Activated CD8-positive, alpha-beta memory T cell treated with anti-CD3 and anti-CD28 coated beads, Interleukin-2, amount 10 ng/mL, durations not matched to agents 7 days and 5 days (primary cell): ENCODE measurements at regions not wholly inside any gene's neighbourhood (a gene's known extent, or its start where the extent isn't known, plus 50 kb on each side); places are given as distances from the start of the nearest gene placed in this dataset.

ENCODE experiments used
- ATAC-seq: fragments of 150-1000 bp; cut with Tn5 transposase; one replicate; pipeline ENCODE4 v1.10.0; 2021; ENCODE audit warnings: moderate library complexity
- CTCF ChIA-PET: fragments of 350-600 bp; sonication (Branson Sonifier 250); formaldehyde crosslinking; loops from one replicate; lab custom pipeline; 2021; ENCODE audit warnings: antibody characterized with exemption; lab: Charles Lee
- DNase-seq: peaks from one replicate; pipeline ENCODE4 v3.0.0-alpha.2; 2020
- H3K27ac Mint-ChIP-seq: one replicate; pipeline ENCODE4 v1.8.0; 2021; ENCODE audit warnings: mild to moderate bottlenecking, mixed read lengths
- H3K27me3 Mint-ChIP-seq: one replicate; pipeline ENCODE4 v1.8.0; 2021; ENCODE audit warnings: mixed read lengths
- H3K36me3 Mint-ChIP-seq: one replicate; pipeline ENCODE4 v1.8.0; 2021; ENCODE audit warnings: mild to moderate bottlenecking, mixed read lengths
- H3K4me1 Mint-ChIP-seq: one replicate; pipeline ENCODE4 v1.8.0; 2021; ENCODE audit warnings: mixed read lengths
- H3K4me3 Mint-ChIP-seq: one replicate; pipeline ENCODE4 v1.8.0; 2021; ENCODE audit warnings: mild to moderate bottlenecking, moderate library complexity, mixed read lengths
- H3K9me3 Mint-ChIP-seq: one replicate; pipeline ENCODE4 v1.8.0; 2022; ENCODE audit warnings: low read depth, mixed read lengths

DNA sequence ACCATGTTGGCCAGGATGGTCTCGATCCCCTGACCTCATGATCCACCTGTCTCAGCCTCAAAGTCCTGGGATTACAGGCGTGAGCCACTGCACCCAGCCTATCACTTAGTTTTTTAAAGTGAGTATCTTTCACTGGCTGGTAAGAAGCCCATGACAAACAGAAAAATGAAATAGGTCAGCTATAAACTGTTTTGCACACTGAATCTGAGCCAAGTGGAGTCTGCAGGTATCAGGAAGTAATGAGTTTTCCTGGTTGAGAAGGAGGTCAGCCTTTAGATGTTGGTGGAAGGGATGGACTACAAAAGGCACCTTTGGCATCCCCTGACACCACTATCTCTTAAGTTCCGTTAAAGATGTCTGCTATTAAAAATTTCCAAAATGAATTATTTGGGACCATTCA, 345.1 kb downstream of the AASDHPPT start:
- no peak overlapping the region for H3K27ac Mint-ChIP-seq
- H3K36me3 Mint-ChIP-seq, result no peaks in the 10 kb centered on the region
- H3K4me3 Mint-ChIP-seq, result no peak overlapping the region
- no peaks in the 10 kb centered on the region for H3K4me1 Mint-ChIP-seq
- DNase-seq (no peak), ATAC-seq (no peak)
- CTCF ChIA-PET, result no interaction called here
- peaks cover 3% of the 10 kb centered on the region for H3K9me3 Mint-ChIP-seq
- H3K27me3 Mint-ChIP-seq, result no peaks in the 10 kb centered on the region

DNA sequence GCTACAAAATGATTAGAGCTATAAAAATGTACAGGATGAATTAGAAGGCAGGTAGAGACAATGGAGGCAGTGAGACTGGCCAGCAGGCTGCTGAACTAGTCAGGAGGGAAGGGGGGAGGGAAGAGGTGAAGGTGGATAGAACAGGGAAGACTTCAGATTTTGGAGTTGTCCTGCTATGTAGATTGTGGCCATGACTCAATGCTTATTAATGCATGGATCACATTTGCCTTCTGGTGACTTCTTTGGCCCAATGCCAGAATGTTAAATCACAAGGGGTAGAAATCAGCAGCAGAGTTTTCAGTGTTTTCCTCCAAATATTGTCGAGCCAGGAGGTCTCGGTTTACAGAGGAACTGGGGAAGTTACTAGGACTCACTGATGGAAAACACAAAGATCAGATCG, 346.6 kb downstream of the AASDHPPT start:
- no peaks in the 10 kb centered on the region for H3K36me3 Mint-ChIP-seq
- H3K4me3 Mint-ChIP-seq, result no peak overlapping the region
- DNase-seq (no peak), ATAC-seq (no peak)
- H3K27me3 Mint-ChIP-seq, result no peaks in the 10 kb centered on the region
- peaks cover 3% of the 10 kb centered on the region for H3K9me3 Mint-ChIP-seq
- no peaks in the 10 kb centered on the region for H3K4me1 Mint-ChIP-seq
- no peak overlapping the region for H3K27ac Mint-ChIP-seq
- CTCF ChIA-PET, result no interaction called here

DNA sequence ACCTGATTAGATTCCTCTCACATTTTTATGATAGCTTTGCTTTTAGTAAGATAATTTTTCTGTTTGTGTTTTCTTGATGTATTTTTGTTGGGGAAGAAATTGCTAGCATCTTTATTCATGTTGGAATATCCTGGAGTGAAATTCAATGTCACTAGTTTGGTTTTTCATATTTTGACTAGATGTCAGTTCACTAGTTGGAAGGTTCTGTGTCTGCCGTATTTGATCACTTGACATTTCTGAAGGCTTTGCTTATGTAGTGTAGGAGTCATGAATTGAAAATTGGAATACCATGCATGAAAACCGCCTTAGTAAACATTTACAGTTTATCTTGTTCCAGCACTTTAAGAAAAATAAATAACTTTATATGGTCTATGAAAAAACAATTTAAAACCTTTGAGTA, 348.4 kb downstream of the AASDHPPT start:
- no peak overlapping the region for H3K27ac Mint-ChIP-seq
- DNase-seq, result no peak
- peaks cover 3% of the 10 kb centered on the region for H3K9me3 Mint-ChIP-seq
- H3K4me3 Mint-ChIP-seq, result no peak overlapping the region
- CTCF ChIA-PET, result no interaction called here
- no peak for ATAC-seq
- H3K27me3 Mint-ChIP-seq, result no peaks in the 10 kb centered on the region
- no peaks in the 10 kb centered on the region for H3K4me1 Mint-ChIP-seq
- H3K36me3 Mint-ChIP-seq, result no peaks in the 10 kb centered on the region

DNA sequence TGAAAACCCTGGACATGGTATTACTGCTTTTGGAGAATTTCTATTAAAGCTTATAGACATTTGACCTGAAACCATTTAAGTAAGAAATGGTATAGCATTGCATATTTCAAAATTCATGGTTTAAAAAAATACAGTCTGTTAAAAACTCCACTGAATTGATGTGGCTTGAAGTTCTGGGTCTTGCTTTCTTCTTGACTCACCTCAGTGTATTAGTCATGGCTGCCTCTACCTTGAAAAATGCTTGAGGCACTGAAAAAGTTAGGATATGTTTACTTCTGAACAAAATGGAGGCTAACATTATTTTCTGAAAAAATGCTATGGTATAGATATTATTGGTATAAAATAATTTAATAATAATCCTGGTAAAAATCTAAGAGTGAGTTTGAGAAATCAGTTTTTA, 349.2 kb downstream of the AASDHPPT start:
- no peak overlapping the region for H3K27ac Mint-ChIP-seq
- H3K4me3 Mint-ChIP-seq, result no peak overlapping the region
- H3K4me1 Mint-ChIP-seq, result no peaks in the 10 kb centered on the region
- H3K9me3 Mint-ChIP-seq, result peaks cover 3% of the 10 kb centered on the region
- H3K36me3 Mint-ChIP-seq, result no peaks in the 10 kb centered on the region
- H3K27me3 Mint-ChIP-seq, result no peaks in the 10 kb centered on the region
- no peak for ATAC-seq
- CTCF ChIA-PET, result no interaction called here
- no peak for DNase-seq

DNA sequence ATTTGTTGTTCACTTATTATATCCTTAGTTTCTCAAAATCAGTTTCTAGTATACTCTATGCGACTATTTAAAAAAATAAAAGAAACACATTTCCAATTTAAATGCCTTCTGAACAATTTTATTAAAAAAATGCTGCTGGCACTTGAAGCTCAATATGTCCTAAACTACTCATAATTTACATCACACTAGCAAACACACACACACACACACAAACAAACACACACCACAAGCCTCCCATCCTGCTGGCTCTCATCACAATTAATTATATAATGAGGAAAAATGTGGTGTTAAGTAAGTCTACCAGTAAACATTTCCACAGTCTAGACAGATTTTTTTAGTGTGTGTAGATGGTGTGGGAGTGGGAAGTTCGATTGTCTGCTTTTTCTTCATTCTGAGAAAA, 350.3 kb downstream of the AASDHPPT start:
- CTCF ChIA-PET, result no interaction called here

DNA sequence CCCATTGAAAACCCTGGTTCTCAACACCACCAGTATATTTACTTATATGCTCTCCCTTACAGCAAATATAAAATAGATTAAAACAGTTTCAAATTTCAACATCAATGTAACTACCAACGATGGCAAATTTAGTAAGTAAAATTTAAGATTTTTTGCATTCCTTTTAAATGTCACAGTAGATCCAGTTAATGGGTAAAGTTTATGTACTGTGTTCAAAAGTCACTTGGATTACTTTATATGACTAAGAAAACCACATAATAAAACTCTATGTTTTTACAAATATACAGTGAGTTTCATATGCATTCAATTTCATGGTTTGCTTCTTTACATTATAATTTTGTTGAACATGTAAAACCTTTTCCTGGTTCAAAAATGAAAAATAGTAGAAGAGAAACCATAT, 364.6 kb downstream of the AASDHPPT start:
- Mint-ChIP-seq H3K4me3 (no peak overlapping the region), H3K36me3 (no peaks in the 10 kb centered on the region), H3K4me1 (no peaks in the 10 kb centered on the region), H3K27me3 (no peaks in the 10 kb centered on the region), H3K27ac (no peak overlapping the region), H3K9me3 (peaks cover 2% of the 10 kb centered on the region)
- CTCF ChIA-PET, result no interaction called here
- DNase-seq (no peak), ATAC-seq (no peak)

More for the DNA sequence above, 350.3 kb downstream of the AASDHPPT start:
- peaks cover 3% of the 10 kb centered on the region for H3K9me3 Mint-ChIP-seq
- H3K4me1 Mint-ChIP-seq, result no peaks in the 10 kb centered on the region
- no peak for ATAC-seq
- H3K27ac Mint-ChIP-seq, result no peak overlapping the region
- H3K27me3 Mint-ChIP-seq, result no peaks in the 10 kb centered on the region
- H3K36me3 Mint-ChIP-seq, result no peaks in the 10 kb centered on the region
- no peak overlapping the region for H3K4me3 Mint-ChIP-seq
- DNase-seq, result no peak

DNA sequence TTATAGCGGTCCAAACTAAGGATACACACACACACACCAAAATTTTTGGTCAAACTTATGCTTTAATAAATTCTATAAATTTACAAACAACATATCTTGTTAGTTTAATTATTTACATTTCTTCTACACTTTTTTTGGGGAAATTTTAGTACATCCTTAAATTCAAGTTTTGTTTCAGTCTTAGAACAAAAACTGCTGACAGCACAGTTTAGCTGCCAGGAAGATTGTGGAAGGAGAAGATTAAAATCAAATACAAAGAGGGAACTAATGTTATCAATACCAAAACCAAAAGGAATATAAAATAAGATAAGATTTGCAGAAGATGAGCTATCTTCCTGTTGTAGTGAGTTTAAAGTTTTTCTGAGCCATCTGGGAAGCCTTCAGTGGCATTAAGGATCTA, 368.8 kb downstream of the AASDHPPT start:
- no peaks in the 10 kb centered on the region for H3K27me3 Mint-ChIP-seq
- no peak overlapping the region for H3K27ac Mint-ChIP-seq
- no peaks in the 10 kb centered on the region for H3K36me3 Mint-ChIP-seq
- DNase-seq, result no peak
- no peaks in the 10 kb centered on the region for H3K4me1 Mint-ChIP-seq
- CTCF ChIA-PET, result no interaction called here
- no peak for ATAC-seq
- H3K9me3 Mint-ChIP-seq, result peaks cover 3% of the 10 kb centered on the region
- no peak overlapping the region for H3K4me3 Mint-ChIP-seq

DNA sequence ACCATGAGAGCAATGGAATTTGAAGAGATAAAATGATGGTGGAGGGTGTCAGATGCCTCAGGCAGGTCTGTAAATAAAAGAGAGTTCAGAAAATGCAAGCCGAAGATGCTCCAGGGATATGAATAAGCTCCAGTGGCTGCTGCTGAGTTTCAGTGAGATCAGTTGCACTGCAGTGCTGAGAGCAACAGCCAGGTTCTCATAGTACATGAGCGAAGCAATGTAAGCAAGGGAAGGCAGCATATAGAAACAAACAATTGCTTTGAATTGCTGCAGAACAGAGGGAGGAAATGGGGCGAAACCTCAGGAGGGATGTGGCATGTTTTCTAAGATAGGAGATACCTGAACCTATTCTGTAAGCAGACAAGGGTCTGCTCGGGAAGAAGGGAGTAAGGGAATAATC, 369.5 kb downstream of the AASDHPPT start:
- ATAC-seq (no peak), DNase-seq (no peak)
- no peak overlapping the region for H3K4me3 Mint-ChIP-seq
- H3K4me1 Mint-ChIP-seq, result no peaks in the 10 kb centered on the region
- CTCF ChIA-PET, result no interaction called here
- H3K27me3 Mint-ChIP-seq, result no peaks in the 10 kb centered on the region
- no peaks in the 10 kb centered on the region for H3K36me3 Mint-ChIP-seq
- H3K9me3 Mint-ChIP-seq, result peaks cover 4% of the 10 kb centered on the region
- H3K27ac Mint-ChIP-seq, result no peak overlapping the region

DNA sequence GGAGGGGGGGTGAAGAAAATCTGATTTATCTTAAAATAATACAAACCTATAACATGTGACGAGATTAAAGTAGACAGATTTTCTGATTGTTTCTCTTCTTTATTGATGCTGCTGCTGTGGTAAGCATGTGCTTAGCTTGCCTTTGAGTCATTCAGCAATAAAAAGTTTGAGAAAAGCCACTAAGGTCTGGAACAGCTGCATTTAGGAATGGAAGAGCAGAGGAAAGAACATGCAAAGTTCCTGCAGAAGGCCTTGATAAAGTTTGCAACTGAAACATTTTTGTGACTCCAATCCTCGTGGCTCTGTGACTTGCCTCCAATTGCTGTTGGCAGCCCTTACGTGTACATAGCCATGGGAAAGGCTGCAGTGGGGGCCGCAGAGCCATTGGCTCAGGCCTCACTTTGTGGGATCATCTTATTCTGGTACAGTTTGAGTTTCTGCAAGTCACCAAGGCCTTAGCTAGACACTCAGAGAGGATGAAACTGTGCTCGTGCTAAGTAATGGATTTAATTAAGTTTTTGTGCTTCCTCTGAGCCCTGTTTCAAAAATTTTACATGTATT, 370.2 kb downstream of the AASDHPPT start:
- CTCF ChIA-PET, result no interaction called here
- ATAC-seq (no peak), DNase-seq (no peak)
- Mint-ChIP-seq H3K27me3 (no peaks in the 10 kb centered on the region), H3K9me3 (peaks cover 8% of the 10 kb centered on the region), H3K4me3 (no peak overlapping the region), H3K27ac (no peak overlapping the region), H3K36me3 (no peaks in the 10 kb centered on the region), H3K4me1 (no peaks in the 10 kb centered on the region)

DNA sequence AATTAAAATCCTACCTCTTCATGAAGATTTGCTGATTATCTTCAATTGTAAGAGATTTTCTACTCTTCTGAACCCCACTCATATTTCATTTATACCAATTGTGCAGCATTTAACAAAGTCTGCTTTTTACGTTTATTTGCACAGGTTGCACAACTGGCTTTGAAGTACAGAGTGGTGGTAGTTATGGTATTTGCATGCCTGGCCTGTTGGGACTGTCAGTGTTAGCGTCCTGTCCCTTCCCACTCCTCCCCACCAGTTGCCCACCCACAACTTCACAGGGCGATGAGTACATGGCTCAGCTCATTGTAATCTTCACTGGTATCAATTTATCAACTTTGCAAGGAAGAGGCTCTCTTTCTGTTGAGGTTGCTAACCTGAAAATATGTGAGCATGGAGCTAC, 372.3 kb downstream of the AASDHPPT start:
- Mint-ChIP-seq H3K4me1 (no peaks in the 10 kb centered on the region), H3K9me3 (peaks cover 8% of the 10 kb centered on the region)

DNA sequence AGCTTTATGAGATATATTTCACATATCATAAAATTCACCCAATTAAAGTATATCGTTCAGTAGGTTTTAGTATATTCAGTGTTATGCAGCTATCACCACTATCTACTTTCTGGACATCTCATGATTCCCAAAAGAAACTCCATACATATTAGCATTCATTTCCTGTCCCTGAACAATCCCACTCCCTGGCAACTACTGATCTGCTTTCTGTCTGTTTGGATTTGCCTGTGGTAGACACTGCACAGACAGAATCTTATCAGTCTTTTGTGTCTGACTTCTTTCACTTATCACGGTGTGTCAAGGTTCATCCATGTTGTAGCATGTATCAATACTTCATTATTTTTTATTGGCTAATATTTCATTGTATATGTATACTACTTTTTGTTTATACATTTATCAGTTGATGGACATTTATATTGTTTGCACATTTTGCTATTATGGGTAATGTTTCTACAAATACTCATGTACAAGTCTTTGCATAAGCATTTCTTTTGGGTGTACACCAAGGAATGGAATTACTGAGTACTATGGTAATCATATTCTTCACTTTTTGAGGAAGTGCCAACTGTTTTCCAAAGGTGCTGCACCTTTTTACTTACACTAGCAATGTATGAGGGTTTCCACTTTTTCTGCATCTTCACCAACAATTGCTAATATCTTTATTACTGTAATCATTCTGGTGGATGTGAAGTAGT, 373.9 kb downstream of the AASDHPPT start:
- Mint-ChIP-seq H3K4me1 (no peaks in the 10 kb centered on the region), H3K27me3 (no peaks in the 10 kb centered on the region), H3K36me3 (no peaks in the 10 kb centered on the region), H3K9me3 (peaks cover 8% of the 10 kb centered on the region), H3K4me3 (no peak overlapping the region), H3K27ac (no peak overlapping the region)
- no peak for DNase-seq
- ATAC-seq, result no peak
- CTCF ChIA-PET, result no interaction called here

More for the DNA sequence above, 372.3 kb downstream of the AASDHPPT start:
- Mint-ChIP-seq H3K36me3 (no peaks in the 10 kb centered on the region), H3K27ac (no peak overlapping the region), H3K27me3 (no peaks in the 10 kb centered on the region), H3K4me3 (no peak overlapping the region)
- CTCF ChIA-PET, result no interaction called here
- DNase-seq (no peak), ATAC-seq (no peak)

DNA sequence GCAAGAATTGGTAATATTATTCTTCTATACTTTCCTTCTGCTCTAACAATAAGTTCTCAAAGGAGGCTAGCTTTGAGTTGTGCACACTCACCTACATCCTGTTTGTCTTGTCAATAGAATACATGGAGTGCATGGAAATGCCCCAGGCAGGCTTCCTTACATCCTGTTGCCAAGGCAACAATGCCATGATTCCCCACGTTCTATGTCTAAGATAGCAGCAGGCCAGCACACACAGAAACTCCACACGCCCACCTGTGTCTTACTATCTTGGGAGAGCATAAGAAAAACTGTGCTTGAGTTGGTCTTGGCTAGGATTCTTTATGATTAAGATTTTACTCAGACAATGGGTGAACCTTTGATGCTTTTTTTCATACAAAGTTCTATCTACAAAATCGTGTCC, 379.2 kb downstream of the AASDHPPT start:
- H3K27ac Mint-ChIP-seq, result no peak overlapping the region
- no peaks in the 10 kb centered on the region for H3K36me3 Mint-ChIP-seq
- no peak overlapping the region for H3K4me3 Mint-ChIP-seq
- ATAC-seq (no peak), DNase-seq (no peak)
- peaks cover 4% of the 10 kb centered on the region for H3K9me3 Mint-ChIP-seq
- H3K27me3 Mint-ChIP-seq, result no peaks in the 10 kb centered on the region
- H3K4me1 Mint-ChIP-seq, result no peaks in the 10 kb centered on the region
- CTCF ChIA-PET, result no interaction called here

DNA sequence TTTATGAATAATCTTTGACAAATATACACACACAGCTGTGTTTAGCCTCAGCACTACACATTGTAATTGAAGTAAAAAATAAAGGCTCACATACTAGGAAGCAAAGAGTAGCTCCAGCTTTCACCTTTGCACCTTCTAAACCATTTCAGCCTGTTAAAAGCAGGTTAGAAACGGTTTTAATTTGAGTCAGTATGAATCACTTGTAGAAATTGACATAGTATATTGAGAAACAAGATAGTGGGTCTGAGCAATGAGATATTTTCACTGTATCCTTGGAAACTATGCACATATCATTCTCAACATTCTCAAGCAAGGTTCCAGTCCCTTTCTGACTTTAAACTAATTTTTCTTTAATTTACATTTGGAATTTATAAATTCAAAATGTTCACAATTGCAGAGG, 380.3 kb downstream of the AASDHPPT start:
- DNase-seq, result no peak
- no peak for ATAC-seq
- Mint-ChIP-seq H3K4me1 (no peaks in the 10 kb centered on the region), H3K27ac (no peak overlapping the region), H3K9me3 (no peaks in the 10 kb centered on the region), H3K36me3 (no peaks in the 10 kb centered on the region), H3K4me3 (no peak overlapping the region), H3K27me3 (no peaks in the 10 kb centered on the region)
- CTCF ChIA-PET, result no interaction called here

DNA sequence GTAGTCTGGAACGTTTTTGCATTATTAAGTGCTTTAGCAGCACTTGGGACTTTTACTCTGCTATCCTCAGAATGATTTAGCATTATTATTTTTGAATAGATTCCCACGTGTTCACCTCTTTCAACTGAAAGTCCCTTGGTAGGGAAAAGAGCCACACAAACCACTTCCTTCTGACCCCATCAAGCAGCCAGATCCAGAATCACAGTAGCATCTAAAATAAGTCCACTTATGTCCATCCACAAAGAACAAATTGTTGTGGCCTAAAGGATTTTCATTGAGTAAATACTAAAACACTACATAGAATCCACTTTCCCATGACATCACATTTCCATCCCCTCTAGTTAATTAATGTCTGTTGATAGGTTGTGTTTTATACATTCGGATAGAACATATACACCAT, 381.7 kb downstream of the AASDHPPT start:
- Mint-ChIP-seq H3K4me1 (no peaks in the 10 kb centered on the region), H3K4me3 (no peak overlapping the region), H3K36me3 (no peaks in the 10 kb centered on the region), H3K9me3 (peaks cover 3% of the 10 kb centered on the region), H3K27ac (no peak overlapping the region), H3K27me3 (no peaks in the 10 kb centered on the region)
- CTCF ChIA-PET, result no interaction called here
- DNase-seq (no peak), ATAC-seq (no peak)
